HEK293 (cell line): ENCODE measurements at regions not wholly inside any gene's neighbourhood (a gene's known extent, or its start where the extent isn't known, plus 50 kb on each side); places are given as distances from the start of the nearest gene placed in this dataset.

Source experiments
- CTCF ChIP-seq: fragments of 450-650 bp; formaldehyde crosslinking; IDR thresholded peaks from 2 replicates; pipeline ENCODE4 v1.5.1; 2016; ENCODE audit warnings: missing biosample characterization, missing genetic modification characterization
- KLF16 ChIP-seq: fragments of 450-650 bp; formaldehyde crosslinking; IDR thresholded peaks from 2 replicates; pipeline ENCODE4 v1.5.1; 2017; ENCODE audit warnings: missing biosample characterization, missing genetic modification characterization
- PATZ1 ChIP-seq: fragments of 450-650 bp; formaldehyde crosslinking; IDR thresholded peaks from 2 replicates; pipeline ENCODE4 v1.5.1; 2016; ENCODE audit warnings: missing biosample characterization, missing genetic modification characterization
- WT1 ChIP-seq: fragments of 450-650 bp; formaldehyde crosslinking; IDR thresholded peaks from 2 replicates; pipeline ENCODE4 v1.5.1; 2016; ENCODE audit warnings: missing biosample characterization, missing genetic modification characterization
- ZBTB7A ChIP-seq: fragments of 450-650 bp; formaldehyde crosslinking; IDR thresholded peaks from 2 replicates; pipeline ENCODE4 v1.5.1; 2016; ENCODE audit warnings: low read depth, missing biosample characterization, missing genetic modification characterization
- ZIC2 ChIP-seq: fragments of 450-650 bp; formaldehyde crosslinking; IDR thresholded peaks from 2 replicates; pipeline ENCODE4 v1.5.1; 2016; ENCODE audit warnings: missing biosample characterization, missing genetic modification characterization
- ZNF654 ChIP-seq: fragments of 450-650 bp; formaldehyde crosslinking; IDR thresholded peaks from 2 replicates; pipeline ENCODE4 v1.5.1; 2016; ENCODE audit warnings: low read depth, missing biosample characterization, missing genetic modification characterization
- ZNF76 ChIP-seq: fragments of 450-650 bp; formaldehyde crosslinking; IDR thresholded peaks from 2 replicates; pipeline ENCODE4; 2016; ENCODE audit warnings: low read depth, missing biosample characterization, missing genetic modification characterization, borderline replicate concordance
- ZSCAN30 ChIP-seq: fragments of 450-650 bp; IDR thresholded peaks from 2 replicates; pipeline ENCODE4 v1.5.1; 2018; ENCODE audit warnings: missing biosample characterization, mild to moderate bottlenecking, missing genetic modification characterization, moderate library complexity
- TF ChIP-seq, protein P1 (sequence below): fragments of 450-650 bp; formaldehyde crosslinking; IDR thresholded peaks from 2 replicates; pipeline ENCODE4 v1.5.1; 2016; ENCODE audit warnings: missing biosample characterization, missing genetic modification characterization

GRCh38 chr9:19629488-19629887 is 159.3 kb downstream of the SLC24A2 start:
- no peak for TF ChIP-seq ZNF76 (tag by site-specific recombination)
- no peak for TF ChIP-seq ZBTB7A (tag by site-specific recombination)
- no peak for TF ChIP-seq CTCF
- no peak for TF ChIP-seq ZSCAN30
- no peak for TF ChIP-seq ZNF654
- no peak for TF ChIP-seq ZIC2 (tag by site-specific recombination)
- no peak for TF ChIP-seq KLF16 (tag by site-specific recombination)
- no peak for TF ChIP-seq WT1 (tag by site-specific recombination)
- no peak for TF ChIP-seq PATZ1 (tag by site-specific recombination)
- TF ChIP-seq, protein P1, sequence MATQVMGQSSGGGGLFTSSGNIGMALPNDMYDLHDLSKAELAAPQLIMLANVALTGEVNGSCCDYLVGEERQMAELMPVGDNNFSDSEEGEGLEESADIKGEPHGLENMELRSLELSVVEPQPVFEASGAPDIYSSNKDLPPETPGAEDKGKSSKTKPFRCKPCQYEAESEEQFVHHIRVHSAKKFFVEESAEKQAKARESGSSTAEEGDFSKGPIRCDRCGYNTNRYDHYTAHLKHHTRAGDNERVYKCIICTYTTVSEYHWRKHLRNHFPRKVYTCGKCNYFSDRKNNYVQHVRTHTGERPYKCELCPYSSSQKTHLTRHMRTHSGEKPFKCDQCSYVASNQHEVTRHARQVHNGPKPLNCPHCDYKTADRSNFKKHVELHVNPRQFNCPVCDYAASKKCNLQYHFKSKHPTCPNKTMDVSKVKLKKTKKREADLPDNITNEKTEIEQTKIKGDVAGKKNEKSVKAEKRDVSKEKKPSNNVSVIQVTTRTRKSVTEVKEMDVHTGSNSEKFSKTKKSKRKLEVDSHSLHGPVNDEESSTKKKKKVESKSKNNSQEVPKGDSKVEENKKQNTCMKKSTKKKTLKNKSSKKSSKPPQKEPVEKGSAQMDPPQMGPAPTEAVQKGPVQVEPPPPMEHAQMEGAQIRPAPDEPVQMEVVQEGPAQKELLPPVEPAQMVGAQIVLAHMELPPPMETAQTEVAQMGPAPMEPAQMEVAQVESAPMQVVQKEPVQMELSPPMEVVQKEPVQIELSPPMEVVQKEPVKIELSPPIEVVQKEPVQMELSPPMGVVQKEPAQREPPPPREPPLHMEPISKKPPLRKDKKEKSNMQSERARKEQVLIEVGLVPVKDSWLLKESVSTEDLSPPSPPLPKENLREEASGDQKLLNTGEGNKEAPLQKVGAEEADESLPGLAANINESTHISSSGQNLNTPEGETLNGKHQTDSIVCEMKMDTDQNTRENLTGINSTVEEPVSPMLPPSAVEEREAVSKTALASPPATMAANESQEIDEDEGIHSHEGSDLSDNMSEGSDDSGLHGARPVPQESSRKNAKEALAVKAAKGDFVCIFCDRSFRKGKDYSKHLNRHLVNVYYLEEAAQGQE: no peak
